22Rv1 (cell line): ENCODE measurements at regions not wholly inside any gene's neighbourhood (a gene's known extent, or its start where the extent isn't known, plus 50 kb on each side); places are given as distances from the start of the nearest gene placed in this dataset.

ENCODE experiments used
- H3K27ac ChIP-seq: fragments of 450-650 bp; 2 replicates; pipeline ENCODE4 v1.5.1; 2017
- CTCF ChIP-seq: fragments of 450-650 bp; IDR thresholded peaks from 2 replicates; pipeline ENCODE4 v1.5.1; 2017; ENCODE audit warnings: mild to moderate bottlenecking
- ZFX ChIP-seq: fragments of 450-650 bp; IDR thresholded peaks from 2 replicates; pipeline ENCODE4 v1.6.1; 2017; ENCODE audit warnings: antibody characterized with exemption, borderline replicate concordance

GRCh38 chr14:58707949-58708348 is 70.2 kb downstream of the DACT1 start:
- H3K27ac ChIP-seq: no peak overlapping the region
- TF ChIP-seq ZFX: no peak
- no peak for TF ChIP-seq CTCF

DNA sequence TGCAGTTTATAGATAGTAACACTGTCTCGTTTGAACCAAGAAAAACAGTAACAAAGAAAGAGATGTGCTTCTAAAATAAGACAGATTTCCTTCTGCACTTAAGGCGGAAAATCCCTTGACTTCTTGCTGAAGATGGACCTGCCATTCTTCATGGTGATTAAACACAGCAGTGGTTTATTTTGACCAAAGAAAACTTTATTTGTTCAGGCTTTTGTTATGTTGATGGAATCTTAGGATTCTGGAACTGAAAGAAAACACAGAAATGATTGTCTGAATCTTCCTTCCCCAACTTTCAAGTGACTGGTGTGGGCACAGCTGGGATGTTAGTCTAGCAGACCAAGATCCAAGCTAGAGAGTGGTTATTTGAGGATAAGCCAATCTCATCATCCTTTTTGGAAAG is 72.2 kb downstream of the DACT1 start:
- TF ChIP-seq CTCF: no peak
- no peak for TF ChIP-seq ZFX

DNA sequence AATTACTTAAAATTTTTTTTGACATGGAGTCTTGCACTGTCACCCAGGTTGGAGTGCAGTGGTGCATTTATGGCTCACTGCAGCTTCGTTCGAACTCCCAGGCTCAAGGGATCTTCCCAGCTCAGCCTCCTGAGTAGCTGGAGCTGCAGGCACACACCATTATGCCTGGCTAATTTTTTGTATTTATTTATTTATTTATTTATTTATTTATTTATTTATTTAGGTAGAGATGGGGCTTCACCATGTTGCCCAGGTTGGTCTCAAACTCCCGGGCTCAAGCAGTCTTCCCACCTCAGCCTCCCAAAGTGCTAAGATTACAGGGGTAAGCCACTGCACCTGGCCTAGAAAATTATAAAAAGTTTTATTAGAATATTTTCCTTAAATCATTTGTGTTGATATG is 73.6 kb downstream of the DACT1 start:
- no peak overlapping the region for H3K27ac ChIP-seq
- TF ChIP-seq ZFX (no peak), CTCF (no peak)

More for the DNA sequence above, 72.2 kb downstream of the DACT1 start:
- H3K27ac ChIP-seq: no peak overlapping the region

- H3K27ac ChIP-seq: no peak overlapping the region
- TF ChIP-seq CTCF (no peak), ZFX (no peak)
These were observed 74.6 kb downstream of the DACT1 start for GRCh38 chr14:58712357-58712756.

- H3K27ac ChIP-seq: no peak overlapping the region
- TF ChIP-seq CTCF (no peak), ZFX (no peak)
These were observed 75.9 kb downstream of the DACT1 start for GRCh38 chr14:58713677-58714076.

GRCh38 chr14:58716706-58717105 is 78.9 kb downstream of the DACT1 start:
- H3K27ac ChIP-seq: no peak overlapping the region
- no peak for TF ChIP-seq ZFX
- TF ChIP-seq CTCF: no peak

- TF ChIP-seq CTCF (no peak), ZFX (no peak)
- no peak overlapping the region for H3K27ac ChIP-seq
These were observed 79.4 kb downstream of the DACT1 start for GRCh38 chr14:58717211-58717610.
